PC-9 (cell line): ENCODE measurements at regions not wholly inside any gene's neighbourhood (a gene's known extent, or its start where the extent isn't known, plus 50 kb on each side); places are given as distances from the start of the nearest gene placed in this dataset.

ENCODE experiments used
- BruUV-seq: library from RNA; stranded (reverse); fragments of 400-500 nt; replicated peaks from 2 replicates; lab custom pipeline; 2021; lab: Mats Ljungman, UMichigan
- CTCF ChIA-PET: fragments of 300-600 bp; sonication (Branson Sonifier 250); formaldehyde crosslinking; loops from one replicate; lab custom pipeline; 2022; ENCODE audit warnings: antibody characterized with exemption; lab: Charles Lee
- POLR2A ChIA-PET: fragments of 300-600 bp; sonication (Branson Sonifier 250); formaldehyde crosslinking; loops from one replicate; lab custom pipeline; 2022; ENCODE audit warnings: antibody characterized with exemption; ENCODE audit not compliant: unreplicated experiment; lab: Charles Lee
- DNase-seq, 2 experiments: peaks; one replicate each; pipeline versions ENCODE4 v3.0.0 to v3.0.0-alpha.2; 2015 to 2022; ENCODE audit warnings: mixed read lengths in 1 of 2
- H2AFZ ChIP-seq: fragments of 200-600 bp; sonication (generic); 2 replicates; pipeline ENCODE4 v1.8.1; 2017; ENCODE audit warnings: antibody characterized with exemption
- H3F3A ChIP-seq: fragments of 200-600 bp; sonication (generic); 2 replicates; pipeline ENCODE4 v1.8.1; 2017; ENCODE audit warnings: antibody characterized with exemption, mild to moderate bottlenecking, low read depth; ENCODE audit not compliant: insufficient read depth
- H3K27ac ChIP-seq: fragments of 200-600 bp; sonication (generic); 2 replicates; pipeline ENCODE4 v1.6.1; 2016; ENCODE audit warnings: mixed run types
- H3K27me3 ChIP-seq: fragments of 200-600 bp; sonication (generic); 2 replicates; pipeline ENCODE4 v1.6.1; 2016; ENCODE audit warnings: low read depth, mixed run types; ENCODE audit not compliant: insufficient read depth
- H3K36me3 ChIP-seq: fragments of 200-600 bp; sonication (generic); 2 replicates; pipeline ENCODE4 v1.6.1; 2016; ENCODE audit warnings: low read depth, mixed run types
- H3K4me1 ChIP-seq: fragments of 200-600 bp; sonication (generic); replicated peaks from 2 replicates; pipeline ENCODE4 v1.6.1; 2016; ENCODE audit warnings: mixed run types; ENCODE audit not compliant: insufficient read depth
- H3K4me2 ChIP-seq: fragments of 200-600 bp; sonication (generic); 2 replicates; pipeline ENCODE4 v1.6.1; 2017; ENCODE audit warnings: mixed run types
- H3K4me3 ChIP-seq: fragments of 200-600 bp; sonication (generic); 2 replicates; pipeline ENCODE4 v1.6.1; 2016; ENCODE audit warnings: mixed run types
- H3K79me2 ChIP-seq: fragments of 200-600 bp; sonication (generic); 2 replicates; pipeline ENCODE4 v1.6.1; 2017; ENCODE audit warnings: low read depth, mixed run types
- H3K9me2 ChIP-seq: fragments of 200-600 bp; sonication (generic); 2 replicates; pipeline ENCODE4 v1.8.1; 2017; ENCODE audit warnings: mild to moderate bottlenecking; ENCODE audit not compliant: insufficient read depth
- H3K9me3 ChIP-seq: fragments of 200-600 bp; sonication (generic); 2 replicates; pipeline ENCODE4 v1.8.1; 2016; ENCODE audit warnings: low read depth; ENCODE audit not compliant: insufficient read depth
- H4K20me1 ChIP-seq: fragments of 200-600 bp; sonication (generic); 2 replicates; pipeline ENCODE4 v1.8.1; 2017; ENCODE audit not compliant: insufficient read depth
- EZH2 ChIP-seq: fragments of 200-600 bp; sonication (generic); IDR thresholded peaks from 2 replicates; pipeline ENCODE4 v1.8.0; 2017; ENCODE audit warnings: antibody characterized with exemption, low read depth
- intact Hi-C: fragments of 100-400 bp; cut with micrococcal nuclease; formaldehyde crosslinking; loops from one replicate; pipeline ENCODE4 v1.10.0; 2022; ENCODE audit not compliant: unreplicated experiment
- TF ChIP-seq, protein P1 (sequence below): fragments of 200-600 bp; sonication (generic); conservative IDR thresholded peaks from 2 replicates; pipeline ENCODE4 v1.6.1; 2017; ENCODE audit warnings: mixed run types, antibody characterized with exemption, mild to moderate bottlenecking, moderate library complexity

GRCh38 chr5:35363387-35363965 lies 133.2 kb upstream of the PRLR start:
- H3K27me3 ChIP-seq, result no peaks in the 10 kb centered on the region
- H3K9me2 ChIP-seq, result no peaks in the 10 kb centered on the region
- no peak for DNase-seq
- BruUV-seq, result no TSS peak
- H3F3A ChIP-seq, result no peaks in the 10 kb centered on the region
- no peaks in the 10 kb centered on the region for H3K36me3 ChIP-seq
- intact Hi-C loops, result no loop called here
- TF ChIP-seq, protein P1, sequence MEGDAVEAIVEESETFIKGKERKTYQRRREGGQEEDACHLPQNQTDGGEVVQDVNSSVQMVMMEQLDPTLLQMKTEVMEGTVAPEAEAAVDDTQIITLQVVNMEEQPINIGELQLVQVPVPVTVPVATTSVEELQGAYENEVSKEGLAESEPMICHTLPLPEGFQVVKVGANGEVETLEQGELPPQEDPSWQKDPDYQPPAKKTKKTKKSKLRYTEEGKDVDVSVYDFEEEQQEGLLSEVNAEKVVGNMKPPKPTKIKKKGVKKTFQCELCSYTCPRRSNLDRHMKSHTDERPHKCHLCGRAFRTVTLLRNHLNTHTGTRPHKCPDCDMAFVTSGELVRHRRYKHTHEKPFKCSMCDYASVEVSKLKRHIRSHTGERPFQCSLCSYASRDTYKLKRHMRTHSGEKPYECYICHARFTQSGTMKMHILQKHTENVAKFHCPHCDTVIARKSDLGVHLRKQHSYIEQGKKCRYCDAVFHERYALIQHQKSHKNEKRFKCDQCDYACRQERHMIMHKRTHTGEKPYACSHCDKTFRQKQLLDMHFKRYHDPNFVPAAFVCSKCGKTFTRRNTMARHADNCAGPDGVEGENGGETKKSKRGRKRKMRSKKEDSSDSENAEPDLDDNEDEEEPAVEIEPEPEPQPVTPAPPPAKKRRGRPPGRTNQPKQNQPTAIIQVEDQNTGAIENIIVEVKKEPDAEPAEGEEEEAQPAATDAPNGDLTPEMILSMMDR, result no peak
- no peak for TF ChIP-seq EZH2
- H3K9me3 ChIP-seq, result no peaks in the 10 kb centered on the region
- H3K4me2 ChIP-seq, result no peak overlapping the region
- no peak overlapping the region for H3K27ac ChIP-seq
- no peak overlapping the region for H3K4me3 ChIP-seq
- no peaks in the 10 kb centered on the region for H3K79me2 ChIP-seq
- no peaks in the 10 kb centered on the region for H4K20me1 ChIP-seq
- CTCF ChIA-PET, result no interaction called here
- POLR2A ChIA-PET, result no interaction called here
- no peaks in the 10 kb centered on the region for H3K4me1 ChIP-seq
- H2AFZ ChIP-seq, result no peak overlapping the region

GRCh38 chr5:35362772-35363171 lies 132.5 kb upstream of the PRLR start:
- H3K27ac ChIP-seq, result no peak overlapping the region
- H4K20me1 ChIP-seq, result no peaks in the 10 kb centered on the region
- no peak overlapping the region for H3K4me3 ChIP-seq
- H3K9me2 ChIP-seq, result no peaks in the 10 kb centered on the region
- no peaks in the 10 kb centered on the region for H3K79me2 ChIP-seq
- no TSS peak for BruUV-seq
- no peaks in the 10 kb centered on the region for H3F3A ChIP-seq
- H2AFZ ChIP-seq, result no peak overlapping the region
- H3K36me3 ChIP-seq, result no peaks in the 10 kb centered on the region
- no peak for TF ChIP-seq EZH2
- TF ChIP-seq, protein P1, result no peak
- H3K27me3 ChIP-seq, result no peaks in the 10 kb centered on the region
- no peak overlapping the region for H3K4me2 ChIP-seq
- ChIA-PET POLR2A (no interaction called here), CTCF (no interaction called here)
- no peaks in the 10 kb centered on the region for H3K9me3 ChIP-seq
- no peak for DNase-seq
- H3K4me1 ChIP-seq, result no peaks in the 10 kb centered on the region
- intact Hi-C loops, result no loop called here

- no peaks in the 10 kb centered on the region for H3K9me2 ChIP-seq
- H3F3A ChIP-seq, result no peaks in the 10 kb centered on the region
- no peak for TF ChIP-seq EZH2
- TF ChIP-seq, protein P1, result no peak
- H3K27ac ChIP-seq, result no peak overlapping the region
- BruUV-seq, result no TSS peak
- intact Hi-C loops, result no loop called here
- H3K79me2 ChIP-seq, result no peaks in the 10 kb centered on the region
- H3K4me3 ChIP-seq, result no peak overlapping the region
- POLR2A ChIA-PET, result no interaction called here
- H3K36me3 ChIP-seq, result no peaks in the 10 kb centered on the region
- no peaks in the 10 kb centered on the region for H3K9me3 ChIP-seq
- H3K27me3 ChIP-seq, result no peaks in the 10 kb centered on the region
- H2AFZ ChIP-seq, result no peak overlapping the region
- no peaks in the 10 kb centered on the region for H4K20me1 ChIP-seq
- CTCF ChIA-PET, result no interaction called here
- H3K4me1 ChIP-seq, result no peaks in the 10 kb centered on the region
- no peak overlapping the region for H3K4me2 ChIP-seq
- no peak for DNase-seq
Observed at GRCh38 chr5:35360671-35361070, 130.4 kb upstream of the PRLR start.
